22Rv1 (cell line): ENCODE measurements at regions not wholly inside any gene's neighbourhood (a gene's known extent, or its start where the extent isn't known, plus 50 kb on each side); places are given as distances from the start of the nearest gene placed in this dataset.

Source experiments
- H3K27ac ChIP-seq: fragments of 450-650 bp; 2 replicates; pipeline ENCODE4 v1.5.1; 2017
- ZFX ChIP-seq: fragments of 450-650 bp; IDR thresholded peaks from 2 replicates; pipeline ENCODE4 v1.6.1; 2017; ENCODE audit warnings: antibody characterized with exemption, borderline replicate concordance
- TF ChIP-seq, protein P1 (sequence below): fragments of 450-650 bp; IDR thresholded peaks from 2 replicates; pipeline ENCODE4 v1.5.1; 2017; ENCODE audit warnings: mild to moderate bottlenecking

DNA sequence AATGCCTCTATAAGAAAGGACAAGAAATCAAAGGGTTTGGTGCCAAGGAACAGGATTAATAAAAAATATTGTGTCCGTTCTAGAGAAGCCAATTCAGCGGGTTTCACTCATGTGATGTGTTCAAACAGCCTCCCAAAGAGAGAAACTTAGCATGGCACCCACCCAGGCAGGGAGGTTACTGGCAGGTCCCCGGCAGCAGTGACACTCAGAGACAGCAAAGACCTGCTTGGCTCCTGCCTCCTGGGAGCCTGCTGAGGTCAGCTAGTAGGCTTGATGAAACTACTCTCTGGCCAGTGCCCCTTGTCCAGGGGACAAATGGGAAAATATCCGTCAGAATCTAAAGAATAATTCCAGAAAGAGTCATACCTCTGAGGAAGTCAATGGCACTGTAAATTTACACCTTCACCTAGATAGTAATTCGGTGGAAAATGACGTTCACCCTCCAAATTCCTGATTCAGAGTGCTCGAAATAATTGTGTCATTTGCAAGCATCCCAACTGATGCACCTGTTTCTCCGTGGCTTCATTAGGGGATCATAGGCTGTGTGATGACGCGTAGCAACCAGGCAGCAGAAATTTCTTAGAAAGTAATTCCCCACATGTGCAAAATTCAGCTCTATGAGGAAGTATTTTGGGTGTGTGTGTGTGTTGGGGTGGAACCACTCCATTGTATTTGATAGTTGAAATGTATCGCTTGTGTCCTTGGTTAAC lies 481.5 kb upstream of the ZFHX3 start:
- TF ChIP-seq ZFX, result no peak
- TF ChIP-seq, protein P1, sequence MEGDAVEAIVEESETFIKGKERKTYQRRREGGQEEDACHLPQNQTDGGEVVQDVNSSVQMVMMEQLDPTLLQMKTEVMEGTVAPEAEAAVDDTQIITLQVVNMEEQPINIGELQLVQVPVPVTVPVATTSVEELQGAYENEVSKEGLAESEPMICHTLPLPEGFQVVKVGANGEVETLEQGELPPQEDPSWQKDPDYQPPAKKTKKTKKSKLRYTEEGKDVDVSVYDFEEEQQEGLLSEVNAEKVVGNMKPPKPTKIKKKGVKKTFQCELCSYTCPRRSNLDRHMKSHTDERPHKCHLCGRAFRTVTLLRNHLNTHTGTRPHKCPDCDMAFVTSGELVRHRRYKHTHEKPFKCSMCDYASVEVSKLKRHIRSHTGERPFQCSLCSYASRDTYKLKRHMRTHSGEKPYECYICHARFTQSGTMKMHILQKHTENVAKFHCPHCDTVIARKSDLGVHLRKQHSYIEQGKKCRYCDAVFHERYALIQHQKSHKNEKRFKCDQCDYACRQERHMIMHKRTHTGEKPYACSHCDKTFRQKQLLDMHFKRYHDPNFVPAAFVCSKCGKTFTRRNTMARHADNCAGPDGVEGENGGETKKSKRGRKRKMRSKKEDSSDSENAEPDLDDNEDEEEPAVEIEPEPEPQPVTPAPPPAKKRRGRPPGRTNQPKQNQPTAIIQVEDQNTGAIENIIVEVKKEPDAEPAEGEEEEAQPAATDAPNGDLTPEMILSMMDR, result no peak
- no peak overlapping the region for H3K27ac ChIP-seq

DNA sequence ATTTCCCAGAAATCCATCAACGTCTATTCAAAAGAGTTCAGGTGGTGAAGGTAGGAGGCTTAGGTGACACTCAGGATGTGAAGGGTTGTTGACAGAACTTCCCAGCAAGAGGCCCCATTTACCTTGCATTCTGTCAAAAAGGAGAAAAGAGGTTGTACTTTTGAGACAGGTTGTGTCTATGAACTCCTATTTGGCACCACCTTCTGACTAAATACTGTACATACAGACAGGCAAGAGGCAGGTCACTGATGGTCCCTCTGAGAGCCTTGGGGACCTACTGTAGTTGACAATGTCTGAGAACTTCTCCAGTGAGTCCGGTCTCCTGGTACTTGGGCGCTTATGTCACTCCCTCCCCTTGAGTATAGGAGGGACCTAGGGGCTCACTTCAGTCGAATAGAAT lies 479.3 kb upstream of the ZFHX3 start:
- H3K27ac ChIP-seq, result no peak overlapping the region
- TF ChIP-seq, protein P1, result no peak
- TF ChIP-seq ZFX, result no peak

DNA sequence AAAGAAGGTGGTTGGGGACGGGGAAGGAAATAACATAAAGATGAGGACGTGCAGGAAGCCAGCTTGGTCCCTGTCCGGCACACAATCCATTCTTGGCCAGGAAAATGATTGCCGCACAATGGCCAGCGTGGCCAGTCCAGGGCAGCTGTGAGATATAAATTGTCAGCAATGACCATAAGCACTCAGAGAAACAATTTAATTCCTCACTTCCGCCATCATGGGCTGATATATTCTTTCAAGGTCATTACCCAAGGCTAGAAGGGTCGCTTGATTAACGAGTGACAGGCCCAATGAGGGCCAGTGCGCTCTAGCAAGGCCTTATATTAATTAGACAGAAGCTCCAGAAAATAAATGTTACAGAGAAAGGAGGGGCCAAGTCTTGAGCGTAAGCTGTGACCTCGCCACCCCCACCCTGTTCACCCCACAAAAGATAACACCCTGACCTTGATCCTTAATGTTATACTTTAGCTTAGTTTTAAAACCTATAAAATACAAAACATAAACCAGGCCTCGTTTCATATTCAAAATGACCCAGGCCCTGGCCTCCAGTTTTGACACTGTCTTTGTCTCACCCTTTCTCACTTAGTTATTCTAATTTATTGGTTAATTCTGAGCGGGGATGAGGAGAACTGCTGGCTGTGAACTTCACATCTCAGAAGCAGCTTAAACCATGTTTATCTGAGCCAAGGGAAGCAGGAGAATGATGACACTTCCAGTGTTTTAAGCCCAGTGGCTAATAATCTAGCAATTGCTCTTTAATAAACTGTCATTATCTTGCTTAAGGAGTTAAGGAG lies 478.3 kb upstream of the ZFHX3 start:
- TF ChIP-seq, protein P1, result no peak
- TF ChIP-seq ZFX, result no peak
- H3K27ac ChIP-seq, result no peak overlapping the region

DNA sequence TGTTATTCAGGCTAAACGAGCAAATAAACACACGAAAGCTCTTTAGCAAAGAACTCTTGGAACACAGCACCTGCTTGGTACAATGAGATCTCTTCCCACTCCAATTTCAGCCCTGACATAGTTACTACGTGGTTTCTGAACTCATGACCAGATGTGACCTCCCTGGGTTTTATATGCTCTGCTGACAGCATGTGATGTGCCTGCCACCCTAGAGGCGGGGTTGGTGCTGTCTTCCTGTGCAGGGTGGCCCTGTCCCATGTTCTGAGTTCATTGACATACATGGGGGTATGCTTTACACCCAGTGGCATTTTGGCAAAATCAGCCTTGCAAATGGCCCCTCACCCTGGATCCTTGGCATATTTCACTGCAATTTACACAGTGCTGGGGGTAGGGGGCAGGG lies 475.3 kb upstream of the ZFHX3 start:
- H3K27ac ChIP-seq, result no peak overlapping the region
- TF ChIP-seq, protein P1, result no peak
- no peak for TF ChIP-seq ZFX

DNA sequence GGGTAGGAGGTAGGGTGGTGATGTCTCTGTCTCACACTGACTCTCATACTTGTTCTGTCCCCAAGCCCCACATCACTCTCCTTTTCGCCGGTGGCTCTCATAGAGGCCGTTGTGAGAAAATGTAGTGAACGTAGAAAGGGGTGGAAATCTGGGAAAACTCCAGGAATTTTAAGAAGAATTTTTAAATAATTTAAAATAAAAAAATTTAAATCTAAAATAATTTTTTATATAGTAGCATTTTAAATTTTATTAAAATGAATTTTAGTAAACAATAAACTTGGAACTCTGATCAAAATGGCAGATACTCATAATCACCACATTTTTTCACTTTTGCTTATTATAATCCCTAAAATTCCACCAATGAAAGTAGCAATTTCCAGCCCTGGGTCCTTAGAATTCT lies 473.6 kb upstream of the ZFHX3 start:
- no peak for TF ChIP-seq ZFX
- TF ChIP-seq, protein P1, result no peak
- no peak overlapping the region for H3K27ac ChIP-seq

DNA sequence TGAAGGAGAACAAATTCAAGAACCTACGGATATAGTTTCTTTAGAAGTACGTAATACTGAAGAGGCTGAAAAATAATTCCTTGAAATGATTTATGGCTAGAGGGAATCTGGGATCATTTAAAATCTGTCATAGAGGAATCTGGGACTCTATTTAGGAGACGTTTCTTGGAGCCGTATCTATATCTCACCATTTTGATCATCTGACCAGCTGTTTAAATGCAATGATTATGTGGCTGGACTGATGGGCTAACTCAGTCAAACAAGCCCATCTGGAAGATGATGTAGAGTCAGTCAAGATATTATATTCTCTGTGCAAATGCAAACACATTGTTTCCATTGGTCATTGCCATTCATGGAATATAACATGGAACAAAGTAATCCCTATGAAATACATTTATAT lies 467.7 kb upstream of the ZFHX3 start:
- no peak for TF ChIP-seq ZFX
- no peak overlapping the region for H3K27ac ChIP-seq

DNA sequence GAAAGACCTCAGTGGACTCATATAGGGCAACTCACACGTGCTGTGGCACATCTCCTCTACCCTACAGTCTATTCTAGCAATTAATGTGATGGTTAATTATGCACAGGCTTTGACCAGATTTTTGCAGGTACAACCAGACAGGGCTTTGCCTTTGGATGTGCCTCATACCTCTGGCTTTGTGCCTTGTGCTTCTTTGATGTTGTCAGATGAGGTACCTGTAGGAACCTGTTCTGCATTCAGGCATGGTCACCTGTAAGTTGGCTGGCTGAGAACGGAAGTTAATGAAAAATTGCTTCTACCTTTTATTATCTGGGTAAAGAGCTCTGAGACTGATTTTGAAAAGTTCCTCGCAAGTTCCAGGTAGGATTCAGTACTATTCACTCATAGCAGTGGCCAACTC lies 462.9 kb upstream of the ZFHX3 start:
- no peak overlapping the region for H3K27ac ChIP-seq
- no peak for TF ChIP-seq ZFX
- TF ChIP-seq, protein P1, result no peak

DNA sequence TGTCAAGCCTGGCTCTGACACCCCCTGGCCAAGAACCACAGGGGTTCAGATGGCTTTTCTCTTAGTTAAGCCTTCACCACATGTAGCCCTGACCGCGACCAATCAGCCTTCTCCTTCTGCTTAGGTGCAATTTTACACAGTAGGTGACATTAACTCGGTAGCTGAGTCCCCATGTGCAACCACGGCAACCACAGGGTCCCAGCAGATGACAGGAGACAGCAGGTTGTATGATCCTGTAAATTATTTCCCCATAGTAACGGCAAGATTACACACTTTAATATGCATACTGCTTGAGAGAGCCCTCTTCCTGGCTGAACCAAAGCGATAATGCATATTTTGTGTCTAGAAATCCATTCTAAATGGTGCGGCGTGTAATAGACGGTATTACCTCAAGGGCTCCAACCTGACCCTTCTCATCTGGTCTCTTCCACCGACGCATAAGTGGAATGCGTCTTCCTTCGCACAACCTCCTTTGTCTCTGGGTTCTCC lies 458.7 kb upstream of the ZFHX3 start:
- TF ChIP-seq ZFX, result no peak
- TF ChIP-seq, protein P1, result no peak
- no peak overlapping the region for H3K27ac ChIP-seq
